Muscle of arm (tissue), 1 donor: ENCODE measurements at regions not wholly inside any gene's neighbourhood (a gene's known extent, or its start where the extent isn't known, plus 50 kb on each side); places are given as distances from the start of the nearest gene placed in this dataset.
"Not testable (repeated sequence)": the region's sequence is repeated elsewhere in the genome, so short reads cannot be mapped to it uniquely, and the experiment has no call there.

Experiments used
- DNase-seq: peaks from one replicate; pipeline ENCODE4 v3.0.0-alpha.2; 2013

GRCh38 chr7:119105381-119105780, 880.9 kb downstream of the ANKRD7 start:
- no peak for DNase-seq

DNA sequence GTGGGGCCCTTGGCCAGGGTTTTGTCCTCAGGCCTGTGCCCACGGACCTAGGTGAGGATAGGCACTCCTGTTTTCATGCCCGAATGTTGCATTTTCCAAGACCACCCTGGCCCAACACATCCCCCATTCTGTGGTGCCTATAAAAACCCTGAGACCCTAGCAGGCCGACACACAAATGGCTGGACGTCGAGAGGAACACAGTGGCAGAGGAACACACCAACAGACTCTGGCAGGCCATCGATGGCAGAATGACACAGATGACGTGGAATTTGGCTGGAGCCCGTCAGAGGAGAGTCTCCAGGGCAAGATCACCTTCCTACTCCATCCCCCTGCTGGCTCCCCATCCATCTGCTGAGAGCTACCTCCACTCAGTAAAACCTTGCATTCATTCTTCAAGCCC, 898.8 kb downstream of the ANKRD7 start:
- DNase-seq = no peak

- no peak for DNase-seq
Observed at GRCh38 chr7:119127706-119128105, 903.2 kb downstream of the ANKRD7 start.

DNA sequence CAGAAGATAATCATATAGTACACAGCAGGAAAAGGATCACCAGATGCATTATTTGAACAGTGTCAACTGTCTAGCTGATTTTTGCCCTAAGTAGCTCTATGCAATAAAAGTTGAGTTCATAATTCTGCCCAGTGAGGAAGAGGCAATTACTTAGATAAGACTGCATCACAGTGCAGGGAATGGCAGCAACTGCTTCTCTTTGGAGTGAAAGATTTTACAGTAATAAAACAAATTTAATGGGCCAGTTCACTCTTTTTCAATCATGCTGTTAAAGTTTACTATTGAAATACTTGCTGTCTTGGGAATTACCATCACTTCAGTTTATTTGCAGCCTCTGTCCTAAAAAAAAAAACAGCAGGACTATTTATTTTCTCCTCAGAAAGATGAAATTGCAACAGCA, 907.9 kb downstream of the ANKRD7 start:
- no peak for DNase-seq

DNA sequence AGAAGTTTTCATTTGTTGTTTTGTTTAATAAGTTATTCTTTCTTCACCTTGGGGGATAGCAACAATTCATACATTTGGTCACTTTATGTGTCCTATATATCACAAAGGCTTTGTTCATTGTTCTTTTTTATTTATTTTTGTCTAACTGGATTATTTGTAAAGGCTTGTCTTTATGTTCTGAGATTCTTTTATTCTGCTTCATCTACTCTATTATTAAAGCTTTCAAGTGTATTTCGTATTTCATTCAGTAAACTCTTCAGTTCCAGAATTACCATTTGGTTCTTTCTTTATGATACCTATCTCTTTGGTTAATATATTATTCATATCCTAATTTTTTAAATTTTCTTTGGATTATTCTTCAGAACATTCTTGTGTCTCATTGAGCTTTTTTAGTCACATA, 942.9 kb downstream of the ANKRD7 start:
- no peak for DNase-seq

- DNase-seq = no peak
Observed at GRCh38 chr7:119172043-119172442, 947.5 kb downstream of the ANKRD7 start.

GRCh38 chr7:119175911-119176627, 951.6 kb downstream of the ANKRD7 start:
- peak; percentile 63 for DNase-seq

DNA sequence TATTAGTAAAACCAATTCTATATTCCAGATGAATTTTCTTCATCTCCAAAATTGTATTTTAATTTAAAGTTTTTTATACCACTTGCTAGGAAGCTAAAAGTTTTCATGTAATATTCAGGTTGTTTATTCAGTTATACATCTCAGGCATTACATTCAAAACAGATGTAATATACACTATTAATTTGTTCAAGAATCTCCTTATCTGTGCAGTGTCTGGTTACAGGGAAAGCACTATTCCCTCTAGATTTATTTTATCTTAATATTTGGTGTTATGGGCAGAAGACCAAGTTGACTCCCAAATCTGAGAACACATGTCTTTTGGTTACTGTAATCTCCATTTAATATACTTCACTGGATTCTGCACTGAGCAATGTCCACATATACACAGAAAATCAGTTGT, 953.4 kb downstream of the ANKRD7 start:
- no peak for DNase-seq

DNA sequence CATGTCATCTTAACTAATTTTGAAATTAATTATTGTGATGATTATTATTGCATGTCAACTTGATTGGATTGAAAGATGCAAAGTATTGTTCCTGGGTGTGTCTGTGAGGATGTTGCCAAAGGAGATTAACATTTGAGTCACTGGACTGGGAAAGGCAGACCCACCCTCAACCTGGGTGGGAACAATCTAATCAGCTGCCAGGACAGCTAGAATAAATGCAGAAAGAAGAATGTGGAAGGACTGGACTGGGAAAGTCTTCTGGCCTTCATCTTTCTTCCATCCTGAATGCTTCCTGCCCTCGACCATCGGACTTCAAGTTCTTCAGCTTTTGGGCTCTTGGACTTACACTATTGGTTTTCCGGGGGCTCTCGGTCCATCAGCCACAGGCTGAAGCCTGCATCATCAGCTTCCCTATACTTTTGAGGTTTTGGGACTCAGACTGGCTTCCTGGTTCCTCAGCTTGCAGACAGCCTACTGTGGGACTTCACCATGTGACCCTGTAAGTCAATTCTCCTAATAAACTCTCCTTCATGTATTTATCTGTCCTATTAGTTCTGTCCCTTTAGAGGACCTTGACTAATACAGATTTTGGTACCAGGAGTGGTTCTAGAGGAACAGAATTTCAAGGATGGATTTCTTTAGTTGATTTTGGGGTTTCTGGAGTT, 959.8 kb downstream of the ANKRD7 start:
- DNase-seq = no peak

- no peak for DNase-seq
Observed at GRCh38 chr7:119196183-119196582, 971.7 kb downstream of the ANKRD7 start.

- DNase-seq = no peak
Observed at GRCh38 chr7:119197172-119197876, 972.8 kb downstream of the ANKRD7 start.

- DNase-seq = peak; percentile 3
Observed at GRCh38 chr7:119197877-119198527, 973.5 kb downstream of the ANKRD7 start.

- DNase-seq = no peak
Observed at GRCh38 chr7:119219663-119220062, 995.2 kb downstream of the ANKRD7 start.

GRCh38 chr7:119223930-119224329, 999.4 kb downstream of the ANKRD7 start:
- no peak for DNase-seq

DNA sequence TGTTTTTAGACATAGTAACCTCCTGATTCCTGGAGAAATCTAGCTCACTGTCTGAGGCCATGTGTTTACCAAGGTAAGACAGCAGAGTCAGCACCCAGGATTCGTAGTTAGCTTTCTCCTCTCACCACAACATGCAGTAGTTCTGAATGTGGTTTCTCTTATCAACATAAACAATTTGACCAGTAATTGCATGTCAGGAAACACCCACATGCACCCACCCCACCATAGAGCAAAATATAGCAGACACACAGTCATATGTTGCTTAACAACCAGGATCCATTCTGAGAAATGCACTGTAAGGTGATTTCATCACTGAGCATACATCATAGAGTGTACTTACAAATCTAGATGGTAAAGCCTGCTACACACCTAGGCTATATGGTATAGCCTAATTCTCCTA, 1004.0 kb downstream of the ANKRD7 start:
- DNase-seq = no peak

- DNase-seq = no peak
Observed at GRCh38 chr7:119232091-119232490, 1007.6 kb downstream of the ANKRD7 start.

DNA sequence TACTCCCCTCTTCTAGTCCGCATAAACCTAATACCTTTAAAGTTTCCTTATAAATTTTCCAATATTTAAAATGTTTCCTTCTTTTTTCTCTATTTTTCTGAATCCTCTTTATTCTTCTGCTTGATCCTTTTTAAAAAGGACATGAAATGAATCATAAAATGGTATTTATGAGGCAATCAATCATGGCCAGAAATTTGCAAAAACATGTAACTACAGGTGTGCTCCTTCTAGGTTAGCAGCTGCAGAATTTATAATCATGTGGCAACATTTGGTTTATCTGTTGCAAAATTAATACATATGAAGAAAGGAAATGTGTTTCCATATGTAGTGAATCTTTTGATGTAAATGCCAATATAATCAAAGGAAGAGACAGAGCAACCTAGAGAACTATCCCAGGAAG, 1008.5 kb downstream of the ANKRD7 start:
- DNase-seq = no peak

DNA sequence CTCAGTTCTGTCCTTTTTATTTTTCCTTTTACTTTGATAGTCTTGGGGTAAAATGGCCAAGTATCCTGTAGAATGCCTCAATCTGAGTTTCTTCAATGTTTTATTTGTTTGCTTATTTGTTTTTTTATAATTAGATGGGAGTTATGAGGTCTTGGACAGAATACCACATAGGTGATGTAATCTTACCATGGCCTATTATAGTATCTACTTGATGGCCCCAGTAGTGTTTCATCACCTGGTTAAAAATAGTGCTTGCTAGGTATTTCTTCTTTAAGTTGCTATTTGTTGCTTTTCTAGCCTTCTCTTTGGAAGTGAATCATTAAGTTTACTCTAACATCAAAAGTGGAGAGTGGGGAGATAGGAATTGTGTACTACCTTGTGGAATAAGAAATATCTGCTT, 1020.0 kb upstream of the KCND2 start:
- no peak for DNase-seq

DNA sequence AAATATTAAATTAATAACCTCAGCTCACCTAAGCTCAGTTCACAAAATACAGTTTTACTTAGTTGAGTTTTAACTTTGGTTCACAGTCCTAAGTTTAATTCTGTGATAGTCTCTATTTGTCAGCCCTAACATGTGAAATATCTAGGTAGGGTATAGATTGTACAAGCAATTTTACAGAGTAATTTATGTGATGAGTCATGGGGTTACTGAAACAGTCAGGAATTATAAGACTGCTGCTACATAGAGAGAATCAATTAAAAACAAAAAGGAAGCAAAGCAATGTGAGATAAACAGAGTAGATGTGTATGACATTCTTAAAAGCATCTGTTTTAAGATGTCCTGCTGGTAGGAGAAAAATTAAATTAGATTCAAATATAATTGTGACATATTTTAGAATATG, 1018.2 kb upstream of the KCND2 start:
- no peak for DNase-seq

GRCh38 chr7:119256001-119256400, 1017.0 kb upstream of the KCND2 start:
- DNase-seq = no peak

DNA sequence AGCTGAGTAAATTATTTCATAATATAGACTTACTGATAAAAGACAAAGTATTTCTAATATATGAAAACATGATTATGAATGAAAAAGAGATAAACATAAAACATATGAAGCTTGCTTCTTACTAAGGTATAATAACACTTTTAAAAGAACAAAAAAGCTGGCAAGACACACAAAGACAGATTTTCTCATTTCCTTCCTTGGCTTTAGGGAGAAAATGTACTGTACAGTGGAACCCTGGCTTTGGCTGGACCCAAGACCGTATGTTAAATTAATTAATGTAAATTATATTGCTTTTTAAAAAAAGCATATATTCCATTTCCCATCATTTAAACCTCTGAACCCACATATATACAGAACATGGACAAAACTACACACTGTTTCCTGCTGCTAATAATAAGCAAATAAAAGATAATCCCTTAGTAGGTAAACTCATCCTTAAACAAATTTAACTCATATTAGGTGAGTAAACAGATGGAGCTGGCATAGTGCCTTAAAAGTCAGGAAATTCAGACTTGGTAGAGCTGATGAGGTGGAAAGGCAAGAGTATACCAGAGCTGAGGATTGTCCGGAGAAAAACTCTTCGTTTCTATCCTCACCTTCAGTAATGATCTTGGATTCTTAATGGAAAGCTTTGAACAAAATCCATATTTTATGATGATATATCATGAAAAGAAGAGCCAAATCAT, 1016.4 kb upstream of the KCND2 start:
- DNase-seq = no peak

DNA sequence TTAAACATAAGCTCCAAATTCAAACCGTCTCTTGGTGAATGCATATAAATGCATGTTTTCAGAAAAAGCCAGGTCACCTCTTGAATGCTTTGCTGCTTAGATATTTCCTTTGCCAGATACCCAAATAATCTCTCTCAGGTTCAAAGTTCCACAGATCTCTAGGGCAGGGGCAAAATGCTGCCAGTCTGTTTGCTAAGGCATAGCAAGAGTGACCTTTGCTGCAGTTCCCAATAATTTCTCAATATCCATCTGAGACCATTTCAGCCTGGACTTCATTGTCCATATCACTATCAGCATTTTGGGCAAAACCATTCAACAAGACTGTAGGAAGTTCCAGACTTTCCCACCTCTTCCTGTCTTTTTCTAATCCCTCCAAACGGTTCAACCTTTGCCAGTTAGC, 1006.2 kb upstream of the KCND2 start:
- DNase-seq = not testable (repeated sequence)
